ENCODE measurements at regions not wholly inside any gene's neighbourhood (a gene's known extent, or its start where the extent isn't known, plus 50 kb on each side); places are given as distances from the start of the nearest gene placed in this dataset.

DNA sequence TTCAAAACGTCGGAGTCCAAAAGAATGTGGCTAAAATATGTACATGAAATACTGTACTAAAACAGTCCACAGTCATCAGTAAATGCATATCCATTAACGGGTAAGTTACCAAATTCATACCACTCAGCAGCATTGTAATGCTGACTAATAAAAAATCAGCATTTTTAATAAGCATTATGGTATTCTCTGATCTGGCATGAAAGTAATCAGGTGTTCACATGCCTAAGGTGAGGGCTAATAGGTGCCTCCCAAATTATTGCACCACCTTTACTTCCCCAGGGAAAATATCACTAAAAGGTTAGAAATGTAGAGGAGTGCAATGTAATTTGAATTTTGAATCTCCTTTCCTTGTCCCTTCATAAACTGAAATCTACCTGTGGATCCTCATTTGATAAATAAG lies 69.6 kb upstream of the PTGS2 start:
- ChIA-PET CTCF (no interaction called here), POLR2A (no interaction called here)
- intact Hi-C loops (cut with micrococcal nuclease): no loop called here
- no peak overlapping the region for H3K4me2 ChIP-seq (replicated peaks; ENCODE audit: low read depth, low read length, poor library complexity, severe bottlenecking)
- H3K9ac ChIP-seq (ENCODE audit: low read length): no peak overlapping the region
- DNase-seq (no peak), ATAC-seq (ENCODE audit: low read depth) (no peak)
- no peaks in the 10 kb centered on the region for H4K20me1 ChIP-seq (ENCODE audit: control insufficient read depth, insufficient read depth, low read length, poor library complexity, severe bottlenecking)
- no peaks in the 10 kb centered on the region for H3K27me3 Mint-ChIP-seq
- peaks cover 0 to 8% (median 7%) of the 10 kb centered on the region in 3 donors for H3K9me3 ChIP-seq (ENCODE audit: control extremely low read depth in 1 of 3, control insufficient read depth in 2 of 3, insufficient read depth in 1 of 3, low read length in 2 of 3)
- no peaks in the 10 kb centered on the region for H3K27me3 ChIP-seq (replicated peaks in 1 of 4; ENCODE audit: control extremely low read depth in 1 of 4, control insufficient read depth in 3 of 4, insufficient read depth in 4 of 4, low read length in 3 of 4)
- no CpG with 5 or more reads among the region's 3 CpGs for WGBS (ENCODE audit: insufficient coverage)
- H3K27ac Mint-ChIP-seq: no peak overlapping the region
- no peak for TF ChIP-seq CTCF (IDR thresholded peaks at IDR 0.05)
- no peak for TF ChIP-seq EZH2 (IDR thresholded peaks at IDR 0.05; ENCODE audit: borderline replicate concordance, insufficient read depth, low read depth, low read length, poor library complexity, severe bottlenecking)
- no peaks in the 10 kb centered on the region for H3K4me1 ChIP-seq (ENCODE audit: control insufficient read depth in 2 of 2, insufficient read depth in 2 of 2, low read length in 2 of 2)
- H3K4me1 Mint-ChIP-seq: no peaks in the 10 kb centered on the region
- H2AFZ ChIP-seq (ENCODE audit: insufficient read depth, low read depth, low read length, poor library complexity, severe bottlenecking): no peak overlapping the region
- H3K79me2 ChIP-seq (ENCODE audit: control insufficient read depth, insufficient read depth, low read length): no peaks in the 10 kb centered on the region
- peaks cover 10% of the 10 kb centered on the region for H3K9me3 Mint-ChIP-seq (ENCODE audit: insufficient read depth)
- H3K36me3 ChIP-seq (replicated peaks in 1 of 2; ENCODE audit: control extremely low read depth in 1 of 2, control insufficient read depth in 1 of 2, extremely low read depth in 1 of 2, insufficient read depth in 2 of 2, low read length in 1 of 2): no peaks in the 10 kb centered on the region
- no peak overlapping the region for H3K4me3 ChIP-seq (ENCODE audit: control extremely low read depth in 1 of 5, extremely low read depth in 1 of 5, insufficient read depth in 1 of 5, low read depth in 2 of 5, low read length in 4 of 5)
- H3K27ac ChIP-seq (ENCODE audit: low read length in 2 of 2): no peak overlapping the region
- H3K4me3 Mint-ChIP-seq: no peak overlapping the region

- Histone ChIP-seq H2AFZ (ENCODE audit: insufficient read depth, low read depth, low read length, poor library complexity, severe bottlenecking) (no peak overlapping the region), H3K4me3 (ENCODE audit: control extremely low read depth in 1 of 5, extremely low read depth in 1 of 5, insufficient read depth in 1 of 5, low read depth in 2 of 5, low read length in 4 of 5) (no peak overlapping the region), H3K4me2 (replicated peaks; ENCODE audit: low read depth, low read length, poor library complexity, severe bottlenecking) (no peak overlapping the region), H3K79me2 (ENCODE audit: control insufficient read depth, insufficient read depth, low read length) (no peaks in the 10 kb centered on the region), H3K36me3 (replicated peaks in 1 of 2; ENCODE audit: control extremely low read depth in 1 of 2, control insufficient read depth in 1 of 2, extremely low read depth in 1 of 2, insufficient read depth in 2 of 2, low read length in 1 of 2) (no peaks in the 10 kb centered on the region), H3K4me1 (ENCODE audit: control insufficient read depth in 2 of 2, insufficient read depth in 2 of 2, low read length in 2 of 2) (no peaks in the 10 kb centered on the region), H4K20me1 (ENCODE audit: control insufficient read depth, insufficient read depth, low read length, poor library complexity, severe bottlenecking) (no peaks in the 10 kb centered on the region), H3K27me3 (replicated peaks in 1 of 4; ENCODE audit: control extremely low read depth in 1 of 4, control insufficient read depth in 3 of 4, insufficient read depth in 4 of 4, low read length in 3 of 4) (no peaks in the 10 kb centered on the region), H3K9me3 (ENCODE audit: control extremely low read depth in 1 of 3, control insufficient read depth in 2 of 3, insufficient read depth in 1 of 3, low read length in 2 of 3) (peaks cover 0 to 8% (median 7%) of the 10 kb centered on the region in 3 donors), H3K27ac (ENCODE audit: low read length in 2 of 2) (no peak overlapping the region), H3K9ac (ENCODE audit: low read length) (no peak overlapping the region)
- no peak overlapping the region for H3K4me3 Mint-ChIP-seq
- CTCF ChIA-PET: no interaction called here
- ATAC-seq (ENCODE audit: low read depth): no peak
- WGBS (ENCODE audit: insufficient coverage): no CpG with 5 or more reads among the region's 2 CpGs
- intact Hi-C loops (cut with micrococcal nuclease): no loop called here
- no peaks in the 10 kb centered on the region for H3K4me1 Mint-ChIP-seq
- DNase-seq: no peak
- TF ChIP-seq EZH2 (IDR thresholded peaks at IDR 0.05; ENCODE audit: borderline replicate concordance, insufficient read depth, low read depth, low read length, poor library complexity, severe bottlenecking) (no peak), CTCF (IDR thresholded peaks at IDR 0.05) (no peak)
- H3K27me3 Mint-ChIP-seq: no peaks in the 10 kb centered on the region
- no peak overlapping the region for H3K27ac Mint-ChIP-seq
- POLR2A ChIA-PET: no interaction called here
- peaks cover 10% of the 10 kb centered on the region for H3K9me3 Mint-ChIP-seq (ENCODE audit: insufficient read depth)
These were observed 67.4 kb upstream of the PTGS2 start for GRCh38 chr1:186747661-186748060.

Measured in B cell (primary cell).